Activated T-cell treated with anti-CD3 and anti-CD28 coated beads, Interleukin-2, amount 50 U/mL, for 4 hours (primary cell): ENCODE measurements at regions not wholly inside any gene's neighbourhood (a gene's known extent, or its start where the extent isn't known, plus 50 kb on each side); places are given as distances from the start of the nearest gene placed in this dataset.

Source experiments
- ATAC-seq, 2 donors: fragments of 200-7000 bp; cut with Tn5 transposase; one replicate each; pipeline ENCODE4 v1.10.0; 2021
- DNase-seq: peaks from one replicate; pipeline ENCODE4 v3.0.0-alpha.2; 2020
- H3K27me3 Mint-ChIP-seq: one replicate; pipeline ENCODE4 v1.8.0; 2021; ENCODE audit warnings: low read depth, mixed read lengths
- H3K36me3 Mint-ChIP-seq: one replicate; pipeline ENCODE4 v1.8.0; 2022; ENCODE audit warnings: mixed read lengths; ENCODE audit not compliant: insufficient read depth
- H3K4me1 Mint-ChIP-seq: one replicate; pipeline ENCODE4 v1.8.0; 2021; ENCODE audit warnings: low read depth, mixed read lengths
- H3K4me3 Mint-ChIP-seq: one replicate; pipeline ENCODE4 v1.8.0; 2021; ENCODE audit warnings: mild to moderate bottlenecking, moderate library complexity, mixed read lengths
- H3K9me3 Mint-ChIP-seq: one replicate; pipeline ENCODE4 v1.8.0; 2021; ENCODE audit warnings: mixed read lengths

- Mint-ChIP-seq H3K36me3 (no peaks in the 10 kb centered on the region), H3K27me3 (peaks cover 11% of the 10 kb centered on the region), H3K4me1 (no peaks in the 10 kb centered on the region), H3K9me3 (peaks cover 7% of the 10 kb centered on the region), H3K4me3 (no peak overlapping the region)
- DNase-seq (no peak), ATAC-seq (no peak)
These were observed 270.3 kb upstream of the ECI2 start for GRCh38 chr6:4405621-4406212.

GRCh38 chr6:4404415-4404814 lies 269.0 kb upstream of the ECI2 start:
- no peak for DNase-seq

GRCh38 chr6:4403828-4404227 lies 268.5 kb upstream of the ECI2 start:
- no peak for DNase-seq
- Mint-ChIP-seq H3K27me3 (peaks cover 11% of the 10 kb centered on the region), H3K4me1 (no peaks in the 10 kb centered on the region), H3K4me3 (no peak overlapping the region), H3K9me3 (peaks cover 7% of the 10 kb centered on the region), H3K36me3 (no peaks in the 10 kb centered on the region)
- ATAC-seq, result no peak

More at GRCh38 chr6:4404415-4404814, 269.0 kb upstream of the ECI2 start:
- H3K4me3 Mint-ChIP-seq, result no peak overlapping the region
- no peak for ATAC-seq
- peaks cover 11% of the 10 kb centered on the region for H3K27me3 Mint-ChIP-seq
- H3K36me3 Mint-ChIP-seq, result no peaks in the 10 kb centered on the region
- H3K9me3 Mint-ChIP-seq, result peaks cover 7% of the 10 kb centered on the region
- H3K4me1 Mint-ChIP-seq, result no peaks in the 10 kb centered on the region

GRCh38 chr6:4403023-4403752 lies 267.8 kb upstream of the ECI2 start:
- no peaks in the 10 kb centered on the region for H3K36me3 Mint-ChIP-seq
- H3K4me3 Mint-ChIP-seq, result no peak overlapping the region
- no peak for DNase-seq
- no peak for ATAC-seq
- H3K9me3 Mint-ChIP-seq, result peaks cover 2% of the 10 kb centered on the region
- no peaks in the 10 kb centered on the region for H3K4me1 Mint-ChIP-seq
- H3K27me3 Mint-ChIP-seq, result peaks cover 8% of the 10 kb centered on the region

DNA sequence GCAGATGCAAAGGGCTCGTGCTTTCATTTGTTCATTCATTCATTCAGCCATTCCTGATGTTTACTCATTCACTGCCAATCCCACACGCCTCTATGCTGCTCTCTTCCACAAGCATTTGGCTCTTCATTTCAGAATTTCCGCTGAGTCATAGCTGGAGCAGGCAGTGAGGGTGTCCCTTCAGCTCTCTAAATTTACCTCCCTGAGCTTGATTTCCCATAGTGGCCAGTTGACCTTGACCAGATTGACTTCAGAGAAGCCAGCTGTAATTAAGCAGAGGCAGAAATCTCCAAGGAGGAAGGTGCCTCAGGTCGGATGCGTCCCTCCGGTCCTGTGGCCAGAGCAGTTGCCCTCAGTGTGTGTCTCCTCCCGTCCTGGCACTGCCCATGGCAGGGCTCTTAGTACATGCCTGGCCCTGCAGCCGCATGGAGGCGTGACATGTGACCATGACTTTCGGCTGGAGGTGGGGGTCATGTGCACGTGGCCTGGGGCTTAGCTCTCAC lies 267.2 kb upstream of the ECI2 start:
- Mint-ChIP-seq H3K4me3 (no peak overlapping the region), H3K9me3 (no peaks in the 10 kb centered on the region), H3K4me1 (no peaks in the 10 kb centered on the region), H3K36me3 (no peaks in the 10 kb centered on the region), H3K27me3 (peaks cover 8% of the 10 kb centered on the region)
- no peak for DNase-seq
- ATAC-seq, result no peak

- Mint-ChIP-seq H3K9me3 (no peaks in the 10 kb centered on the region), H3K4me3 (no peak overlapping the region), H3K27me3 (peaks cover 8% of the 10 kb centered on the region), H3K36me3 (no peaks in the 10 kb centered on the region), H3K4me1 (no peaks in the 10 kb centered on the region)
- DNase-seq (no peak), ATAC-seq (no peak)
These were observed 266.3 kb upstream of the ECI2 start for GRCh38 chr6:4401408-4402368.

- Mint-ChIP-seq H3K27me3 (peaks cover 15% of the 10 kb centered on the region), H3K4me3 (no peak overlapping the region), H3K9me3 (no peaks in the 10 kb centered on the region), H3K4me1 (no peaks in the 10 kb centered on the region), H3K36me3 (no peaks in the 10 kb centered on the region)
- ATAC-seq, result no peak
- DNase-seq, result no peak
These were observed 264.3 kb upstream of the ECI2 start for GRCh38 chr6:4399656-4400055.

DNA sequence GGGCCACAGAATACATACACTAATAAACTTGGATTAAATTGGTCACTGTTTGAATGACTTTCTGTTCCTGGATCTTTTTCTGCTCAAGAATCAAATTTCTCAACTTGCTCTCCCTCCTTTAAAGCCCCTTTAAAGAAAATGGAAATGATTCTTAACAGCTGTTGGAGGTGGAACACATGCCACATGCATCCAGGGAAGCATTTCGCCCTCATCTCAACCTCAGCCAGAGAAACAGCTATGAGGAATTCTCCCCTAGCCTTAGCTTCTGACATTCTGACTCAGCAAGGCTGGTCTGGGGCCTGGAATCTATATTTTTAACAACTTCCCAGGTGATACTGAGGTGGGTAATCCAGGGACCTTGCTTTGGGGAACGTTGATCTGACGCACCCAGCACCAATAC lies 263.4 kb upstream of the ECI2 start:
- Mint-ChIP-seq H3K9me3 (no peaks in the 10 kb centered on the region), H3K4me3 (no peak overlapping the region), H3K4me1 (no peaks in the 10 kb centered on the region), H3K36me3 (no peaks in the 10 kb centered on the region), H3K27me3 (peaks cover 13% of the 10 kb centered on the region)
- DNase-seq, result no peak
- no peak for ATAC-seq

DNA sequence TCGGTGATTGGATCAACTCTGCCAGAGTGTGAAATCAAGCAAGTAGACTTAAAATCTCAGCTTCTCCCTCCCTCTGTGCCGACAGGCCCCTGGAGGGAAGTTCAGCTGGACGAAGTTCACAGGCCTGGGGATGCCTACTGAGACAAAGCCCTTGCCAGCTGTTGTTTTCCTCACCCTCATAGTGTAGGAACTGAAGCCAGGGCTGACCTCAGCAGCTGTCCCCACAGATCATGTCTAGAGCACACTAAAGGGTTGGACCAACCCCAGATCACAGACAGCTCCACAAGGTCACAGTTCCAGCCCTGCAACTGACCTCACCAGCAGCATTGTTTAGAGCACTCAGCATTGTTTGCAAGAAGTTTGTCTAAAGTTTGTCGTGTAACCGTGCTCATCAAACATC lies 261.9 kb upstream of the ECI2 start:
- ATAC-seq (no peak), DNase-seq (no peak)
- H3K36me3 Mint-ChIP-seq, result no peaks in the 10 kb centered on the region
- H3K4me3 Mint-ChIP-seq, result no peak overlapping the region
- no peaks in the 10 kb centered on the region for H3K4me1 Mint-ChIP-seq
- peaks cover 13% of the 10 kb centered on the region for H3K27me3 Mint-ChIP-seq
- no peaks in the 10 kb centered on the region for H3K9me3 Mint-ChIP-seq

- Mint-ChIP-seq H3K27me3 (peaks cover 11% of the 10 kb centered on the region), H3K9me3 (no peaks in the 10 kb centered on the region), H3K4me3 (no peak overlapping the region), H3K36me3 (no peaks in the 10 kb centered on the region), H3K4me1 (no peaks in the 10 kb centered on the region)
- ATAC-seq (no peak), DNase-seq (no peak)
These were observed 260.7 kb upstream of the ECI2 start for GRCh38 chr6:4396044-4396443.

GRCh38 chr6:4395386-4395785 lies 260.0 kb upstream of the ECI2 start:
- H3K4me3 Mint-ChIP-seq, result no peak overlapping the region
- DNase-seq (no peak), ATAC-seq (no peak)
- no peaks in the 10 kb centered on the region for H3K4me1 Mint-ChIP-seq
- H3K27me3 Mint-ChIP-seq, result peaks cover 15% of the 10 kb centered on the region
- no peaks in the 10 kb centered on the region for H3K9me3 Mint-ChIP-seq
- H3K36me3 Mint-ChIP-seq, result no peaks in the 10 kb centered on the region

GRCh38 chr6:4394786-4395185 lies 259.4 kb upstream of the ECI2 start:
- ATAC-seq (no peak), DNase-seq (no peak)
- Mint-ChIP-seq H3K36me3 (no peaks in the 10 kb centered on the region), H3K4me3 (no peak overlapping the region), H3K27me3 (peaks cover 15% of the 10 kb centered on the region), H3K4me1 (no peaks in the 10 kb centered on the region), H3K9me3 (no peaks in the 10 kb centered on the region)

DNA sequence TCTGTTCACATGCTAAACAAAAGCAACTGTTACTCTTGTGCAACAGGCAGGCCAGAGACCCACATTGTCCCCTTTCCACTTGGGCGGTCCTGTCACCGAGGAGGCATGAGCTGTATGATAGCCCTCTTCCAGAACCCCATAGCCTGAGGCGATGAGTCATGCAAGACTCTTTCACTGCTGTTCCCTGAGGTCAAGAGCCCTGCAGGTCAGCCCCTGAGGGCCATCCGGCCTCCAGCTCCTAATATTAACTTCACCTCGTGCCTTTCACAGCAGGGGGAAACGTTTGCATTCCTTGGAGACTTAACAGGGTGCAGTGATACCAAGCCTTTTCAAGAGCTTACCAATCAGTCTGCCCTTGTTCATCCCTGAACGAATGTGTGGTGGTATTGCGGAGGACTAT lies 253.3 kb upstream of the ECI2 start:
- no peak overlapping the region for H3K4me3 Mint-ChIP-seq
- no peaks in the 10 kb centered on the region for H3K4me1 Mint-ChIP-seq
- H3K36me3 Mint-ChIP-seq, result no peaks in the 10 kb centered on the region
- peaks cover 5% of the 10 kb centered on the region for H3K27me3 Mint-ChIP-seq
- DNase-seq (no peak), ATAC-seq (no peak)
- peaks cover 15% of the 10 kb centered on the region for H3K9me3 Mint-ChIP-seq

DNA sequence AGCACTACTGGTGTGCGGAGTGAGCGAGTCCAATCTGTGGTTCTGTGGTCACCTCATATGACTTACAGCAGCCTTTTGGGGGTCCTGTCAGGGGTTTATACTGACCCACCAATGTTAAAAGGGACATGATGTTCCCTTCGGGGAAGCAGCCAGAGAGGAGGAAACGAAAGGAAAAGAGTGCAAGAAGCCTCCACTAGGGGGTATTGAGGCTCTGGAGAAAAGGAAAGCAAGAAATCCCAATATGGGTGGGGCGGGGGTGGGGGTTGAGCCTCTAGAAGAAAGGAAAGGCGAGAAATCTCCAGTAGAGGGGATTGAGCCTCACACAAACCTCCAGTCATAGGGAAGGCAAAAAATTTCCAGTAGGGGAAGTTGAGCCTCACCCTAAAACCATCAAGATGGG lies 249.3 kb upstream of the ECI2 start:
- ATAC-seq (no peak), DNase-seq (no peak)
- Mint-ChIP-seq H3K4me3 (no peak overlapping the region), H3K36me3 (no peaks in the 10 kb centered on the region), H3K27me3 (peaks cover 3% of the 10 kb centered on the region), H3K9me3 (peaks cover 28% of the 10 kb centered on the region), H3K4me1 (no peaks in the 10 kb centered on the region)
